ENCODE measurements at regions not wholly inside any gene's neighbourhood (a gene's known extent, or its start where the extent isn't known, plus 50 kb on each side); places are given as distances from the start of the nearest gene placed in this dataset.

GRCh38 chr5:174312641-174313040 is 267.1 kb downstream of the NSG2 start:
- no peak for TF ChIP-seq CTCF (IDR thresholded peaks at IDR 0.05)
- TF ChIP-seq POLR2A (IDR thresholded peaks at IDR 0.05) = no peak

Data from body of pancreas (tissue), 4 donors.